PFSK-1 (cell line): ENCODE measurements at regions not wholly inside any gene's neighbourhood (a gene's known extent, or its start where the extent isn't known, plus 50 kb on each side); places are given as distances from the start of the nearest gene placed in this dataset.

Experiments
- POLR2AphosphoS5 ChIP-seq: IDR thresholded peaks from 2 replicates; pipeline ENCODE4 v1.6.1; 2012; ENCODE audit warnings: low read depth, mild to moderate bottlenecking, control low read depth, low read length, moderate library complexity
- REST ChIP-seq, 2 experiments: IDR thresholded peaks; 2 replicates each; pipeline versions ENCODE4 v1.6.1 to v1.8.0; 2011 to 2012; ENCODE audit warnings: low read depth in 2 of 2, low read length in 2 of 2, control low read depth in 1 of 2, inconsistent platforms in 1 of 2, mild to moderate bottlenecking in 1 of 2, moderate library complexity in 1 of 2; ENCODE audit not compliant: insufficient read depth in 1 of 2
- SIN3A ChIP-seq: IDR thresholded peaks from 2 replicates; pipeline ENCODE4 v1.6.1; 2012; ENCODE audit warnings: mild to moderate bottlenecking, low read length, moderate library complexity, borderline replicate concordance; ENCODE audit not compliant: insufficient read depth
- TAF1 ChIP-seq: IDR thresholded peaks from 2 replicates; pipeline ENCODE4 v1.6.1; 2012; ENCODE audit warnings: low read length, control low read depth, borderline replicate concordance; ENCODE audit not compliant: insufficient read depth

GRCh38 chr2:58532641-58533040 lies 291.5 kb upstream of the FANCL start:
- TF ChIP-seq POLR2AphosphoS5: no peak
- no peak for TF ChIP-seq TAF1
- TF ChIP-seq SIN3A: no peak
- TF ChIP-seq REST (IDR thresholded peaks at IDR 0.05; ENCODE audit: insufficient read depth in 1 of 2, low read depth in 2 of 2, low read length in 2 of 2): no peak
